ENCODE measurements at regions not wholly inside any gene's neighbourhood (a gene's known extent, or its start where the extent isn't known, plus 50 kb on each side); places are given as distances from the start of the nearest gene placed in this dataset.

DNA sequence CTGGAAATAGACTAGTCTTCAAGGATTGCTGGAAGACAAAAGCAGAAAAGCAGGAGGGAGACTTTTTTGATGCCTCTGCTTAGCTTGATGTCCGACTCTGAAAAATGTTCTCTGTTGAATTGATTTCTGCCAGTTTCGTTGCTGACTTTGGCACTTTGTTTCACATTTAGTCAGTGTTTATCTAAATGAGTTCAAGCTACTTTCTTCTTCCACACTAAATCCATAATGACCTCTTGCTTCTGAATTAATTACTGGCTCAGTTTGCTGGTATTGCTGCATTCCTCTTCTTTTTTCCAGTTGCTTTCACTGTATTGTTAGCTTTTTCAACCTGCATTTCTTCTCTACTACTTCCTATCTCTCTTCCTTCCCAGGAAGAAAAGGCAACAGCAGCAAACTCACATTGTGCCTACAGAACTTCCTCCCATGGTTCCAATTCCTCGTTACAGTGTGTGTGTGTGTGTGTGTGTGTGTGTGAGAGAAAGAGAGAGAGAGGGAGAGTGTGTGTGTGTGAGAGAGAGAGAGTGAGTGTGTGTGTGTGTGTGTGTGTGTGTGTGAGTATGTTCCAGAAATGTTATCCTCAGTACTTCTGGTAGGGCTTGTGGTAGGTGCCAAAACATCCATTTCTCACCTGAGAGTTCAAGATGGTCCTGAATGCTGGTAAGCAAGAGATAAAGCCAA lies 234.8 kb downstream of the CSNK1G3 start:
- no peaks in the 10 kb centered on the region for H3K4me1 ChIP-seq (ENCODE audit: control insufficient read depth, insufficient read depth, low read length)

DNA sequence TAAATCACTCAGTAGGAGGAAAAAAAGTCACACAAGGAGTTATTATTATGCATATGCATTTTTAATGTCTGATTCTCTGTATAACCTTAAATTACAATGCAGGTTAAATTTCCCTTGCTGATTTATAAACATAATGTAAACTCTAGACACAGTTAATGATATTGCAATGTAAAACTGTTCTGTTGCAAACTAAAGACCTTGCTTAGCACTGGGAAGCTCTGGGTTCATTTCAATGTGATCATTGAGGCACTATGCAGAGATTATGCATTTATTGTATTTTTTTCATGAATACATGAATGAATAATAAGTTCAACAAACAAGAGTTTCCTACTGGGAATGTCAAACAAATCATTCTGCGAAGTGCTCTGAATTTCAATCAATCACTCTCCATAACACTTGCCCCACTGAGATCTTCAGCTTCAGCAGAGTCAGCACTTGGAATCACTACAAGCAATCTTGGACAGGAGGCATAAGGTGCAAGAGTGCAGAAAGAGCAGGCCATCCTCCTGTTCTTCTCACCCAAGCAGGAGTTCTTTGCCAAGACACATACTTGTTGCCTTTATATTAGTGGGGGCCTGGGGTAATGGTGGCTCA lies 232.1 kb downstream of the CSNK1G3 start:
- H3K27me3 ChIP-seq (ENCODE audit: control insufficient read depth, insufficient read depth, low read length) = no peaks in the 10 kb centered on the region
- no peaks in the 10 kb centered on the region for H3K9me3 ChIP-seq (replicated peaks; ENCODE audit: control insufficient read depth, low read depth, low read length)
- no peaks in the 10 kb centered on the region for H3K4me1 ChIP-seq (ENCODE audit: control insufficient read depth, insufficient read depth, low read length)
- H3K36me3 ChIP-seq (ENCODE audit: control insufficient read depth, insufficient read depth, low read length) = no peaks in the 10 kb centered on the region
- H3K4me3 ChIP-seq (ENCODE audit: low read length) = no peak overlapping the region
- no peak for DNase-seq
- no CpG with 5 or more reads among the region's 1 CpG for WGBS (ENCODE audit: insufficient coverage)
- H3K27ac ChIP-seq (ENCODE audit: low read length) = no peak overlapping the region

More for the DNA sequence above, 234.8 kb downstream of the CSNK1G3 start:
- no peak overlapping the region for H3K4me3 ChIP-seq (ENCODE audit: low read length)
- H3K9me3 ChIP-seq (replicated peaks; ENCODE audit: control insufficient read depth, low read depth, low read length) = no peaks in the 10 kb centered on the region
- H3K36me3 ChIP-seq (ENCODE audit: control insufficient read depth, insufficient read depth, low read length) = no peaks in the 10 kb centered on the region
- no CpG with 5 or more reads among the region's 3 CpGs for WGBS (ENCODE audit: insufficient coverage)
- H3K27ac ChIP-seq (ENCODE audit: low read length) = no peak overlapping the region
- H3K27me3 ChIP-seq (ENCODE audit: control insufficient read depth, insufficient read depth, low read length) = no peaks in the 10 kb centered on the region
- DNase-seq = peak; percentile 7

DNA sequence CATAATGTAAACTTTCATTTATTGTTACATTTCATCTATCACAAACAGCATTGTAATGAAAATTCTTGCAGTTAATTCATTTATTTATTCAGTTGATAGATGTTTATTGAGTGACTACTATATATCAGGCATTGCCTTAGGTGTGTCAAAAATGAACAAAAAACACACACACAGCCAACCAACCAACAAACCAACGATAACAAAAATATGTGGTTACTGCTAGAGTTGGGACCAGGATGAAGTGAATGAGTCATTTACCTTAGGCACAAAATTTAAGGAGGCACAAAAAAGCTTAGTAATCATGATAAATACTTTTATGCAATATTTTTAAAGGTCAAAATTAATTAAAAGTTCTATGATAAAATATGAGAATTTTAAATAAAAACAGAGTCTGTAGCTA lies 223.4 kb downstream of the CSNK1G3 start:
- DNase-seq = no peak
- H3K4me1 ChIP-seq (ENCODE audit: control insufficient read depth, insufficient read depth, low read length) = no peaks in the 10 kb centered on the region
- no CpG with 5 or more reads among the region's 1 CpG for WGBS (ENCODE audit: insufficient coverage)

DNA sequence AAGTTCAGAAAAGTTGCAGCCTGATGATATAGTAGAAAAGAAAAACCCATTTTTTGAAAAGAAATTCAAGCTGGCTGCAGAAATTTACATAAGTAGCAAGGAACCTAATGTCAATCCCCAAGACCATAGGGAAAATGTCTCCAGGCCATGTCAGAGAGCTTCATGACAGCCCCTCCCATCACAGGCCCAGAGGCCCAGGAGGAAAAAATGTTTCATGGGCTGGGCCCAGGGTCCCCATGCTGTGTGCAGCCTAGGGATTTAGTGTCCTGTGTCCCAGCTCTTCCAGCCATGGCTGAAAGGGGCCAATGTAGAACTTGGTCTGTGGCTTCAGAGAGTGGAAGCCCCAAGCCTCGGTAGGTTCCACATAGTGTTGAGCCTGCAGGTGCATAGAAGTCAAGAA lies 220.3 kb downstream of the CSNK1G3 start:
- Histone ChIP-seq H3K27me3 (ENCODE audit: control insufficient read depth, insufficient read depth, low read length) (no peaks in the 10 kb centered on the region), H3K4me1 (ENCODE audit: control insufficient read depth, insufficient read depth, low read length) (no peaks in the 10 kb centered on the region), H3K9me3 (replicated peaks; ENCODE audit: control insufficient read depth, low read depth, low read length) (peaks cover 12% of the 10 kb centered on the region), H3K36me3 (ENCODE audit: control insufficient read depth, insufficient read depth, low read length) (no peaks in the 10 kb centered on the region), H3K4me3 (ENCODE audit: low read length) (no peak overlapping the region), H3K27ac (ENCODE audit: low read length) (no peak overlapping the region)
- WGBS (ENCODE audit: insufficient coverage) = no CpG with 5 or more reads among the region's 1 CpG
- DNase-seq = no peak

More for the DNA sequence above, 223.4 kb downstream of the CSNK1G3 start:
- Histone ChIP-seq H3K4me3 (ENCODE audit: low read length) (no peak overlapping the region), H3K36me3 (ENCODE audit: control insufficient read depth, insufficient read depth, low read length) (no peaks in the 10 kb centered on the region), H3K9me3 (replicated peaks; ENCODE audit: control insufficient read depth, low read depth, low read length) (peaks cover 12% of the 10 kb centered on the region), H3K27me3 (ENCODE audit: control insufficient read depth, insufficient read depth, low read length) (no peaks in the 10 kb centered on the region), H3K27ac (ENCODE audit: low read length) (no peak overlapping the region)

DNA sequence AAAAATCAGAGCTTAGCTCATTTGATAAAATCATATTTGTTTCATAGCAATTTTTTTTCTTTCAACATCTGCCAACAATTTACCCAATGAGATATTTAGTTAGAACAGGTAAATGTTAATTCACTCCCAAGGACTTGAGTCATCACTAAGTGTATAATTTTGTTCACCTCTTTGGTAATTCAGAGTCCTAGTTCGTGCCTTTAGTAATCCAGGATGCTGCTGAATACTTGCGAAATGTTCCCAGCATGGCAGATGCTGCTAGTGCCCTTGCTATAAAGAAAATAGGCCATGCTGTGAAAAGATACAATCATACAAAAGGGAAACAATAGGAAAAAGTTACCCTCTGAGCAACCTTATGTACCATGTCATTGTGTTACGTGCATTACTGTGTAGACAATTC lies 210.5 kb downstream of the CSNK1G3 start:
- Histone ChIP-seq H3K27ac (ENCODE audit: low read length) (no peak overlapping the region), H3K4me3 (ENCODE audit: low read length) (no peak overlapping the region), H3K4me1 (ENCODE audit: control insufficient read depth, insufficient read depth, low read length) (no peaks in the 10 kb centered on the region), H3K36me3 (ENCODE audit: control insufficient read depth, insufficient read depth, low read length) (no peaks in the 10 kb centered on the region), H3K9me3 (replicated peaks; ENCODE audit: control insufficient read depth, low read depth, low read length) (peaks cover 7% of the 10 kb centered on the region), H3K27me3 (ENCODE audit: control insufficient read depth, insufficient read depth, low read length) (no peaks in the 10 kb centered on the region)
- DNase-seq = no peak
- no CpG with 5 or more reads among the region's 3 CpGs for WGBS (ENCODE audit: insufficient coverage)

DNA sequence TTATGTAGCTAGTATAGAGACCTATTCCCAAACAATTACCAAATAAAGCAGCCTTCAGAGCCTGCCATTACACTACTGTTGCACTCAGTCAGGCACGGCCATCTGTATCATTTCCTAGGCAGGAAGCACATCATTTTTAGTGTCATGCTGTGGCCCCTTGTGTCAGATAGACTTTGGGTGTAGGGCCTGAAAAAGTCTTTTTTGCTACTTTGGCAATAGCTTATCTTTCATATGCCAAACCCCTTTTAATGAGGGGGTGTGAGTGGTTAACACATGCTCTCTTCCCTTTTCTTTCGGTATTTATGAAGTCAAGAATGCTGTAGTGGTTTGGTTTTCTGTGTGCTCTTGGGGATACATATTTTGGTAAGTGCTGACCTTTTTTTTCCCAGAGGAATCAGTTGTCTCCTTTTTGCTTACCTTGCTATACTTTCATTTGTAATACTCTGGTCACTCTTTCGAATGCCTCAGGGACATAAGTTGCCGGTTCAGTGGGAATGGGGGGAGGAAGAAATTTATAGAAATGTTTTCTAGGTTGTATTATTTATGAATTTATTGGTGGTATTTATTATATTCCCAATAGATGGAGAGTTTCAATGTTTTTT lies 209.8 kb downstream of the CSNK1G3 start:
- Histone ChIP-seq H3K27ac (ENCODE audit: low read length) (no peak overlapping the region), H3K27me3 (ENCODE audit: control insufficient read depth, insufficient read depth, low read length) (no peaks in the 10 kb centered on the region), H3K36me3 (ENCODE audit: control insufficient read depth, insufficient read depth, low read length) (no peaks in the 10 kb centered on the region), H3K4me1 (ENCODE audit: control insufficient read depth, insufficient read depth, low read length) (no peaks in the 10 kb centered on the region), H3K9me3 (replicated peaks; ENCODE audit: control insufficient read depth, low read depth, low read length) (peaks cover 5% of the 10 kb centered on the region), H3K4me3 (ENCODE audit: low read length) (no peak overlapping the region)
- WGBS (ENCODE audit: insufficient coverage) = no CpG with 5 or more reads among the region's 4 CpGs
- DNase-seq = no peak

DNA sequence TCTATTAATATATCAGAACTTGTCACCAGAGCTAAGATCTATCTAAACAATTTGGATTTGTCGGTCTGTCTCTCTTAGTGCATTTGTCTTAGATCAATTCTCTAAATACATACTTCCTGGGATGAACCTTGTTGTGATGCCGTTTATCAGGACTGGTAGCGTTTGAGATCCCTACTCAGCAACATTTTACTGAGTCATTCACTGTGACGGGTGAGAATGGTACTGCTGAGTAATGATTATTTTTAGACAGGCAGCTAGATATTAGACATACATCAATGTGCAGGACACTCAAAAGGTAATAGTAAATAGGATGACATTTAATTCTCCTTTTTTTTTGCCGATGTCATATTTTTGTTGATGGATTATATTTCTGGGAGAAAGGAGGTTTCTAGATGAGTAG lies 209.0 kb downstream of the CSNK1G3 start:
- Histone ChIP-seq H3K4me1 (ENCODE audit: control insufficient read depth, insufficient read depth, low read length) (no peaks in the 10 kb centered on the region), H3K27me3 (ENCODE audit: control insufficient read depth, insufficient read depth, low read length) (no peaks in the 10 kb centered on the region), H3K9me3 (replicated peaks; ENCODE audit: control insufficient read depth, low read depth, low read length) (peaks cover 2% of the 10 kb centered on the region), H3K27ac (ENCODE audit: low read length) (no peak overlapping the region), H3K4me3 (ENCODE audit: low read length) (no peak overlapping the region), H3K36me3 (ENCODE audit: control insufficient read depth, insufficient read depth, low read length) (no peaks in the 10 kb centered on the region)
- WGBS (ENCODE audit: insufficient coverage) = no CpG with 5 or more reads among the region's 5 CpGs
- DNase-seq = no peak

DNA sequence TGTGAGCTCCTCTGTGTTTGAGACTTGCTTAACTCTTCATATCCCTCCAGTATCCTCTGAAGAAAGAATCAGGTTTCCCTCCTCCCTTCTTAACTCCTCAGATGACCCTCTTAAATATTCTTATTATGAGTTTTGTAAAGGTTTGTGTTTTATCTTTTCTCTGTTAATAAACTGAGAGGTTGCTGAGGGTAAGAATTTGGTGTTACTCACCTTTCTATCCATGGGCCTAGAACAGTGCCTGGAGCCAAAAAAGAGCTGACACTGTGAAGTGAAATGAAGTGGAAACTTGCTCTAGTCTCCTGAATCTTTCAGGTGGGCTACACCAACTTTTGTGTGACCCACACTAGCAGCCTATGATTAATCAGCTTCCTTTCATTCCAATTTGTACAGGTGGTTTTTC lies 208.4 kb downstream of the CSNK1G3 start:
- DNase-seq = no peak
- no peak overlapping the region for H3K4me3 ChIP-seq (ENCODE audit: low read length)
- H3K27me3 ChIP-seq (ENCODE audit: control insufficient read depth, insufficient read depth, low read length) = no peaks in the 10 kb centered on the region
- no peaks in the 10 kb centered on the region for H3K4me1 ChIP-seq (ENCODE audit: control insufficient read depth, insufficient read depth, low read length)
- no peak overlapping the region for H3K27ac ChIP-seq (ENCODE audit: low read length)
- H3K9me3 ChIP-seq (replicated peaks; ENCODE audit: control insufficient read depth, low read depth, low read length) = no peaks in the 10 kb centered on the region
- H3K36me3 ChIP-seq (ENCODE audit: control insufficient read depth, insufficient read depth, low read length) = no peaks in the 10 kb centered on the region

DNA sequence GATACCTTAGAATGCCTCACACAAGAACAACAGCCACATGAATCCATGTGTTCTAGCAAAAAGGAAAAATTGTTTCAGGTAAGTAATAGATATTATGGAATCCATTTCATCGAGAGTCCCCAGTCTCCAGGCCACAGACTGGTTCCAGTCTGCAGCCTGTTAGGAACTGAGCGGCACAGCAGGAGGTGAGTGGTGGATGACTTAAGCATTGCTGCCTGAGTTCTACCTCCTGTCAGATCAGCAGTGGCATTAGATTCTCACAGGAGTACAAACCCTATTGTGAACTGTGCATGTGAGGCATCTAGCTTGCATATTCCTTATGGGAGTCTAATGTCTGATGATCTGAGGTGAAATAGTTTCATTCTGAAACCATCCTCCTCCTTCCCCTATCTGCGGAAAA lies 207.0 kb downstream of the CSNK1G3 start:
- WGBS (ENCODE audit: insufficient coverage) = 90% methylated on average over 2 of the region's 3 CpGs
- H3K27ac ChIP-seq (ENCODE audit: low read length) = no peak overlapping the region
- H3K9me3 ChIP-seq (replicated peaks; ENCODE audit: control insufficient read depth, low read depth, low read length) = no peaks in the 10 kb centered on the region

DNA sequence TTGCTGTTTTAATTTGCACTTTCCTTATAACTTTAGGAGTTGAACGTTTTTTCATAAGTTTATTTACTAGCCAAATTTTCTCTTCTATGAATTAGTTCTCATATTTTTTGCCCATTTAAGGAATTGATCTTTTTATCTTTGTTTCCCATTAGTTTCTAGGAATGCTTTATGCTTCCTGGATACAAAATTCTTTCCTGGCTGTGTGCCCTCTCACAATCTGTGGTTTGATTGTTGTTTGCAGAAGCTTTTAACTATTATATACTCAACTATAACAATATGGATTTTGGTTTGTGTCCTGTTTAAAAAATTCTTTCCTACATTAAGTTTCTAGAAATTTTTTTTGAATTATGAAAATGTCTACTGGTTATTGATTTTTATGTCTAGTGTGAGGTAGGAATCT lies 206.3 kb downstream of the CSNK1G3 start:
- DNase-seq = peak; percentile 78
- H3K9me3 ChIP-seq (replicated peaks; ENCODE audit: control insufficient read depth, low read depth, low read length) = no peaks in the 10 kb centered on the region
- no peaks in the 10 kb centered on the region for H3K4me1 ChIP-seq (ENCODE audit: control insufficient read depth, insufficient read depth, low read length)
- no peak overlapping the region for H3K4me3 ChIP-seq (ENCODE audit: low read length)
- no CpG with 5 or more reads among the region's 1 CpG for WGBS (ENCODE audit: insufficient coverage)
- H3K27ac ChIP-seq (ENCODE audit: low read length) = no peak overlapping the region
- H3K36me3 ChIP-seq (ENCODE audit: control insufficient read depth, insufficient read depth, low read length) = no peaks in the 10 kb centered on the region
- no peaks in the 10 kb centered on the region for H3K27me3 ChIP-seq (ENCODE audit: control insufficient read depth, insufficient read depth, low read length)

More for the DNA sequence above, 207.0 kb downstream of the CSNK1G3 start:
- no peaks in the 10 kb centered on the region for H3K27me3 ChIP-seq (ENCODE audit: control insufficient read depth, insufficient read depth, low read length)
- no peaks in the 10 kb centered on the region for H3K4me1 ChIP-seq (ENCODE audit: control insufficient read depth, insufficient read depth, low read length)
- DNase-seq = no peak
- no peak overlapping the region for H3K4me3 ChIP-seq (ENCODE audit: low read length)
- H3K36me3 ChIP-seq (ENCODE audit: control insufficient read depth, insufficient read depth, low read length) = no peaks in the 10 kb centered on the region

All from muscle of leg (tissue), 3 donors.